ENCODE measurements at regions not wholly inside any gene's neighbourhood (a gene's known extent, or its start where the extent isn't known, plus 50 kb on each side); places are given as distances from the start of the nearest gene placed in this dataset.

GRCh38 chr2:222146488-222146887 lies 152.3 kb downstream of the PAX3 start:
- no peak for DNase-seq

GRCh38 chr2:222142027-222142426 lies 156.8 kb downstream of the PAX3 start:
- no peak for DNase-seq

DNA sequence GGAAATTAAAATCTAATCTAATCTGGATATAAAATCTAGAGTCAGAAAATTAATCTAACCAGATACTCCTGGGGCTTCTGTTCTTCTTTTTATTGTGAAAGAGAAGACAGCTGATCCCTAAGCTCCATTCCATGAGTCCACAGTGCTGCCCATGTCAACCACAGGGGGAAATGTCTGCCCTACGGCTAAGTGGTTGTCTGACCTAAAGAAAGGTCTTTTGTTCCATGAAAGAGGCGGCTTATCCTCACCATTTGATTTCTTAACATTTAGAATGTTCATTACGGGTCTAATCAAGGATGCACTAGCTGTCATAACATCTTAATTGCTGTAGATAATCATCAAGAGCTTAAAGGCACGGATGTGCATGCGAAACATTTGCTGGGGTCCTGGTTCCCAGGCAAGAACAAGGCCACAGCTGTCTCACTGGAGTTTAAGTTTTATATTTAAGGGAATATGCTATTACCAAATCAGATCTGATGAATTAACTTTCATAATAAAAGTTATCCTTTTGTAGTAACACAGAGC lies 162.6 kb downstream of the PAX3 start:
- no peak for DNase-seq

DNA sequence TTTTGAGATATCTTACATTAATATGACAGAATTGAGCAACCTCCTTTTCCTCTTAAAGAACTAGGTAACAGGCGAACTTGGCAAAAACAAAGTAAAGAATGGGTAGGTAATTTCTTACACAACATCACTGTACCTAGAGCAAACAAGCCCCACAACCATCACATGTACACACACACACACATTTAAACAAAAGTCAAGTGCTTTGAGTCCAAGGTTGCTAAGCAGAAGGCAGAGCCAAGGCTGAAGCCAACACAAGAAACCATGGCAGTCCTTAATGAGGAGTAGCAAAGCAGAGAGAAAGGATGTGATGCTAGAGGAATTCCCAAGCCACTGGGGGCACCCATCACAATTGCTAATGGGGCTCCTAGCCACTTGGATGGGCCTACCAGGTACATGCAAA lies 164.1 kb downstream of the PAX3 start:
- no peak for DNase-seq

DNA sequence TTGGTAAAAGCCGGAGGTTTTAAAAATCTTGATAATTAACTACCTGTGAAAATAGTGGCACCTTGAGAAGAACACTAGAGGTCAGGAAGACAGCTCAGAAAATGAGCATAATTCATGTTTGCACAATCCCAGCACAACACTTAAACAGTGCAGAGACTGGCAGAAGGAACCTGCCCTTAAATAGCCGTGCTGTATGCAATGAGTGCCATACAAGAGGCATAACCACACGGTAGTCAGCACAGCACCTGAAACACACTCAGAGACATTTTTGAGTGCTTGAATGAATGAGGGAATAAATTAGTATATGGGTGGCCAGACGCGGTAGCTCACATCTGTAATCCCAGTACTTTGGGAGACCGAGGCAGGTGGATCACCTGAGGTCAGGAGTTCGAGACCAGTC lies 164.9 kb downstream of the PAX3 start:
- DNase-seq, result no peak

- no peak for DNase-seq
Observed at GRCh38 chr2:222130855-222131254, 167.9 kb downstream of the PAX3 start.

GRCh38 chr2:222127660-222128059 lies 171.1 kb downstream of the PAX3 start:
- DNase-seq, result no peak

GRCh38 chr2:222120933-222121332 lies 177.9 kb downstream of the PAX3 start:
- no peak for DNase-seq

DNA sequence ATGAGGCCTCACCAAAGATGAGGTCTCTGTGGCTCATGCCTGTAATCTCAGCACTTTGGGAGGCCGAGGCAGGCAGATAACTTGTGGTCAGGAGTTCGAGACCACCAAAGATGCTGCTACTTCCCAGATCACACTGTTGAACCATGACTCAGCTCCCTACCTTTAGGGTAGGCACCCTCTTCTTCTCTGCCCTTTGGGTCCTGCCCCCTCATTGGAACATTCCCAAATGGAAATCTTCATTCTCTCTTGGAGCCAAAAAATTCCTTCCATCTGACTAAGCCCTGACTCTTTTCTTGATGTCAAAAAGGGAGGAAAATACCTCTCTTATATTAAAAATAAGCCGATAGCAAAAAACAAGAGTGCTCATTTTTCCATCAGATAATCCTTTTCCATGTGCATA lies 183.5 kb downstream of the PAX3 start:
- no peak for DNase-seq

- no peak for DNase-seq
Observed at GRCh38 chr2:222108957-222109585, 189.7 kb downstream of the PAX3 start.

DNA sequence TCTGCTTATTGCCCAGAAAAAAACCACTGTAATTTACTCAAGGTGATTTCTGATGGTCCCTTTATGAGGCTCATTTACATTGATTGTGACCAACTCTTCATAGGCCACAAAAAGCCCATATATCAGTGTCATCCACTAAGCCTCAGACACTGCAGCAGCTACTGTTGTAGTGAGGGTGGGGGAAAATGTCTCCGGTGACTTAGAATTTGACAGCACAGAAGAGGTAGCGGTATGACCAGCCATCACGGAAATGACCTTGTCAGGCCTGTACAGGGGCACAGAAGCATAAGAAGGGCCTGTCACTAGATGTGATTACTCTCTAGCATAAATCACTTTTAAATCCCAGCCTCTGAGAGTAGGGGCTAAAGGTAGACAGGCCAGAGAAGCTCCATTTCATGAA lies 190.3 kb downstream of the PAX3 start:
- DNase-seq, result no peak

DNA sequence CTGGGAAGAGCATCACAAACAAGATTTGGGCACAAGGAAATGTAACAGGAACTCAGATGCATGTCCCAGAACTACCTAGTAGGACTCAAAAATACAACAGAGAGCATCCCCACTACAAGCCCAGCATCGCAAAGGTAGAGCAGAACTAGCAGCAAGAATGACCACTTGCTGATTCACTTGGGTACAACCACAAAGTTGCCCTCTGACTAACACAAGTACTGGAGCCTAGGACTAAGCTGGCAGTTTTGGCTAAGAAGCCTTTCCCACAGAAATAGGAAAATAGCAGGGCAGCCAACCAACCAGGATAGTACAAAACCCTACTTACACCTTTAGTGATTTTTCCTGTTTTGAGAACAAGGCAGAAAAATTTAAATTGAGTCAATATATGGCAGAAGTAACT lies 193.8 kb downstream of the PAX3 start:
- DNase-seq, result no peak

- no peak for DNase-seq
Observed at GRCh38 chr2:222102575-222103349, 196.0 kb downstream of the PAX3 start.

- DNase-seq, result no peak
Observed at GRCh38 chr2:222100704-222101699, 197.8 kb downstream of the PAX3 start.

DNA sequence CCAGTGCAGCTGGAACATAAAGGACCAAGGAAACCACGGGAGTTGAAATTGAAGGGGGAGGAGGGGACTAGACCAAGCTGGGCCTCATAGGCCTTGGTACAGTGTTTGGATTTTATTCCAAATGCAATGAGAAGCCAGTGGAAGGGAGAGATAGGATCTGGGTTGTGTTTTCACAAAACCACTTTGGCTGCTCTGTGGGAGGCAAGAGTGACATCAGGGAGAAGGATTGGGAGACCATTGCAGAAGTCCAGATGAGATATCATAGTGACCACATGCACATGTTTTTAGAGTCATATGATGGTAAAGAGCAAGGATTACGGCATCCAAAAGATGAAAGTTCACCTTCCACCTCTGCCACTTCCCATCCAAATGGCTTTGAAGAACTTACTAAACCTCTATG lies 210.2 kb downstream of the PAX3 start:
- DNase-seq, result no peak

- no peak for DNase-seq
Observed at GRCh38 chr2:222087998-222088397, 210.8 kb downstream of the PAX3 start.

GRCh38 chr2:222082201-222082600 lies 216.6 kb downstream of the PAX3 start:
- DNase-seq, result no peak

DNA sequence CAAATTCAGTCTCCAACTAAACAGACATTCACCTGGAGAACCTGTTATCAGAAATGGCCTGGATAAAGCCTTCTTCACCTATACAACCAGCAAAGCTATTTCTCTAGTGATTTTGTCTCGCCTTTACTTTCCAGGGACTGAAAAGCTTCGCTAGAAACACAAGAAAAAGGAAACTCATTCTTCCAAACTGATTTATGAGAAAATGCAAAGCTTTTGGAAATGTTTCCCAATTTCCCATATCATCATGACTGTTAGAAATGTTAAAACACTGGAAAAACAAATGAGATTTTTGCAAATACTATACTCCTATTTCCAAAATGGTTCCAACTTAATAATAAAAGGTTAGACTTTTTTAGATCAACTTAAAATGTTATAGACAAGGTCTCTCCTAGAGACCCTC lies 218.7 kb downstream of the PAX3 start:
- DNase-seq, result no peak

- DNase-seq, result no peak
Observed at GRCh38 chr2:222076973-222077690, 221.7 kb downstream of the PAX3 start.

DNA sequence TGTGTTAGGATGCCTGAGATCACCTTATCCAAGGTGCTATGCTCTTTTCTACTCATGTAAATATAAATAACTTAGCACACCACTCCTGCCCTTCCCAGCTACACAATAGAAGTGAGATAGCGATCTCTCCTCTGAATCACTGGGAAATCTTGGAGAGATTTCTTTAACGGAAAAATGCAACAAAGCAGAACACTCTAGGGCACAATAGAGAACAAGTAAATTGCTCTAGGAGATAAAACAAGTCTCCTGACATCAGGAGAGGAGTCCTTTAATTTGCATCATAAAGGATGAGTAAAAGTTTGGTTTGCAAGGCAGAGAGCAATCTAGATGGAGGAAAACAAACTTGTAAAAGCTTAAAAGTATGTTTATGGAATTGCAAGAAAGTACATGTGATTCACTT lies 224.1 kb downstream of the PAX3 start:
- no peak for DNase-seq

DNA sequence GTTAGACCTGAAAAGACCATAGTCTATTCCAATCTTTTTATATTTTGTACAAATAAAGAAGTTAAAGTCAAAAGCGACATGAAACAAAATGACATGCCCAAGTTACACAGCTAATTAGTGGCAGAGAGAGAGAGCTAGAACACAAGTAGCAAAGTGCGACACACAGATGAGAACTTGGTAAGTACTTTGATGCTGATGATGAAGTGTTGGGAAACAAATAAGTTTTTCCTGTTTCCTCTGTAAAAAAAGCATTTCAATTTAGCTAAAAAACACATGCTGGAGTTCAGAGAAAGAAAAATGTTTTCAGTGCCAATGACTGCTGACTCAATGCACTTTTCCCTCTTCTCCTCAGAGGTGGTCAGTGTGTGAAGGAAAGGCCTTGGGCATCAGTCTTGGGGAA lies 226.9 kb downstream of the PAX3 start:
- DNase-seq, result no peak

DNA sequence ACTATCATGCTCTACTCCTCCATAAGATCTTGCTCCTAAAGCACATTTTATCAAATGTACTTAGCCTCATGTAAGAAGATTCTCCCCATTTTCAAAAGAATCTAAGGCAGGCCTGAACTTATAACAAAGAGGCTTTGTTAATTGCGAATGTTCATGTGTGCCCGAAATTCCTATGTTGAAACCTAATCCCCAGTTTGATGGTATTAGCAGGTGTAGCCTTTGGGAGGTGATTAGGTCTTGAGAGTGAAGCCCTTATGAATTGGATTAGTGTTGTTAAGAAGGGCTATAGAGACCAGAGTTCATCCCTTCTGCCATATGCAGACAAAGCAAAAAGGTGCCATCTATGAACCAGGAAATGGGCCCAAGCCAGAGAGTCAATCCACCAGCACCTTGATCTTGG lies 234.5 kb downstream of the PAX3 start:
- DNase-seq, result no peak
